HG03460 (cell line): ENCODE measurements at regions not wholly inside any gene's neighbourhood (a gene's known extent, or its start where the extent isn't known, plus 50 kb on each side); places are given as distances from the start of the nearest gene placed in this dataset.

ENCODE experiments used
- ATAC-seq: cut with Tn5 transposase; IDR thresholded peaks from one replicate; pipeline ENCODE4 v1.9.1; 2021; ENCODE audit not compliant: unreplicated experiment

GRCh38 chr6:74785236-74785635 is 420.6 kb downstream of the COL12A1 start:
- no peak for ATAC-seq

- ATAC-seq: no peak
Observed at GRCh38 chr6:74782346-74782745, 423.5 kb downstream of the COL12A1 start.

DNA sequence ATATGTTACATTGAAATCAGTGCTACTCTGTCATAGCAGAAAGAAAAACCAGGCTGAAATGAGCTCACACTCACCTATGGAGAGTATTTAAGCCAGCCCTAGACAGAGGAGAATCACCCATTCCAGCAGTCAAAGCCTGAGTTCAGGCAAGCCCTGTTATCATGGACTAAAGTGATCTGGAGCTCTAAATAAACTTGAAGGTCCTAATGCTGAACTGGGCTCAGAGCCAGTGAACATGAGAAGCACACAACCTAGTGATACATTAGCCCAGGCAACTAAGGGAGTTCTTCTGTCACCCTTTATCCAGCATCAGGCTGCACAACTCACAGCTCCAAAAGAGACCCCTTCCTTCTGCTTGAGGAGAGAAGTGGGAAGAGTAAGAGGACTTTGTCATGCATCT is 425.0 kb downstream of the COL12A1 start:
- ATAC-seq: no peak

DNA sequence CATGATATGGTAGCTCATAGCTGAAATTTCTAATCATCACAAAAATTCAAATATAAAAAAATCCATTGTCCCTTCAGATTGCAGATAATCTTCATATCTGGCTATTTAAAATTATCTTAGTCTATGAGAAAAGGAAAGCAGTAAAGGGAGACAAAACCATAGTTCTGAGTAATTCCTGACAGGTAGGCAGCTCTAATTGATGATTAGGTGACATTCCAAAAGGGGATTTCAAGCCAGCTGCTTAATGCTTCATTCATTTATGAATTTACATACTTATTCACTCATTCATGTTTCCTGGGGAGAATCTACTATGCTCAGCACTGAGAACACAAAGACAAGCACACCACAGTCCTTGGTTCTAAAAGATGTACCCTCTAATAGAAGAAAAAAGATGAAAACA is 437.1 kb downstream of the COL12A1 start:
- no peak for ATAC-seq

- ATAC-seq: no peak
Observed at GRCh38 chr6:74768120-74768519, 437.7 kb downstream of the COL12A1 start.

DNA sequence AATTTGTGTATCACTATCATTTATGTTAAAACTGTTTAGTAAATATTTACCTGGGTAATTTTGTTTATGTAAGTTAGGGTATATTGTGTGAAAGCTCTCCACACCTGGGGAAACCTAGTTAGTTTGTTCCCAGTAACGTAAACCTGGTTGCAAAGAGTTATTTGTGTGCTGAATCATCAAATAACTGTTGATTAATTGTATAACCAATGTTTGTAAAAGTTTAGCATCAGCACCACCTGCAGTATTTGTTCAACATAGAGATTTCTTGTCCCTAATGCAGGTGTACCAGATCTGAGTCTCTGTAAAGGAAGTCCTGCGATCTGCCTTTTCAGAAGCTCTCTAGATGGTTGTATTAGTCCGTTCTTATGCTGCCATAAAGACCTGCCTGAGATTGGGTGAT is 440.4 kb downstream of the COL12A1 start:
- no peak for ATAC-seq

DNA sequence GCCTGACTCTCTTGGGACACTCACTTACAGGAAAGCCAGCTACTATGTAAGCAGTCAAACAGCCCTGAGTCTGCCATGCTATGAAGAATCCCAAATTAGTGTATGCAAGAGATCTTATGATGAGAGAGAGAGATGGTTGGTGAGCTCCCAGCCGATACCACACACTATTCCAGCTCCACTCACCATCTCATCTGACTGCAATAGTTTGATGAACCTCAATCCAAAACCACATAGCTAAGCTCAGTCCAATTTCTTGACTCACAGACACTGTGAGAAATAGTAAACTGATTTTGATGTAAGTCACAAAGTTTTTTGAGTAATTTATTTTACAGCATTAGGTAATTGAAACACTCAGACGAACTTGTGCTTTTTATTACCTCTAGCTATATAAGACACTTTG is 441.4 kb downstream of the COL12A1 start:
- ATAC-seq: no peak

GRCh38 chr6:74762841-74763240 is 443.0 kb downstream of the COL12A1 start:
- no peak for ATAC-seq

DNA sequence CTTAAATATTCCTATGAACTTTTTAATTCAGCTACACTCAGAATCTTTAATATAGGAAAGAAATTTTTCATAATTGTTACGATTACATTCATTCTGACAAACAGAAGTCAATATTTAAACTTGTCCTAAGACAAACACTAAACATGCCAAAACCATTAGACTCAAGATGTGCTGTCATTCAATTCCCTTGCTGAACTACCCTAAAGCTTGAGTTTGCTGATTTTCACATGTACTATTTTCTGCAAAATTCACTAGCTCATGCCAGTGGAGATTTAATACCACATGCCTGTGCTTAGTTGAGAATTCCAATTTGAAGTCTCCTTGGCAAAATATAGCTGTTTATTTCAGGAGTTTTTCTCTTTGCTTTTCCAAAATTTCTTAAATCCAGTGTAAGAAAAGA is 448.0 kb downstream of the COL12A1 start:
- ATAC-seq: no peak

DNA sequence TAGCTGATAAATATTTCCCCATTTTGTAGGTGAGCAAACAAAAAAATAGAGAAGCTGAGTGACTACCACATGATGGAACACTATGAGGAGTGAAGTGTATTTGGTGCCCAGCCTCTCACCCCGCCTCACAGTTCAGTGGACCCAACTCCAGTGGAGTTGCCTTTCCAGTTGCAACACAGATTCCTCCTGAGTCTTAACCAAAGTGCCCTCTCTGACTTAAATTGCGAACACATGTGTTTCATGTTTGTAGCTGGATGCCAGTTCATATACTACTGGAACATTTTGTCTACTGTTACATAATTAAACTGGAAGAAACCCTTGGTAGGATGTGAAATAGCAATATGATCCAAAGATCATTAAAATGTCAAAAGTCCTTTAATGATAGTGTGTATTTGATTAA is 448.9 kb downstream of the COL12A1 start:
- no peak for ATAC-seq

DNA sequence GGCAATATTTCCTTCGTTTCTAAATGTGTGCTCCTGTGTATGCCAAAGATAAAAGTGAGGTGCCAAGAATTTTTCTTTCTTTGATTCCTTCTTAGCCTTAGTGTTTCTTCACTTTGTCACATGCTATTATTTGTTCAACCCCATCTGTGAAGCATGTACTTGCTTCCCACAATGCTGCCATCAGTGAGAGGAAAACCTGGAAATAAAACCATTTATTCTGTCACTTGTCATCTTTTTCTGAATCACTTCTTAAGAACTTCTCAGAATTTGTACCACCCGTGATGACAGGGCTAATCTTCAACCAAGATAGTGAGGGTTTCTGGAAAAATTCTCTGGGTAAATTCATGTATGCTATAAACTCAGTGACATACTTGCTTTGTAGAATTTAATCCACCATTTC is 450.1 kb downstream of the COL12A1 start:
- no peak for ATAC-seq

DNA sequence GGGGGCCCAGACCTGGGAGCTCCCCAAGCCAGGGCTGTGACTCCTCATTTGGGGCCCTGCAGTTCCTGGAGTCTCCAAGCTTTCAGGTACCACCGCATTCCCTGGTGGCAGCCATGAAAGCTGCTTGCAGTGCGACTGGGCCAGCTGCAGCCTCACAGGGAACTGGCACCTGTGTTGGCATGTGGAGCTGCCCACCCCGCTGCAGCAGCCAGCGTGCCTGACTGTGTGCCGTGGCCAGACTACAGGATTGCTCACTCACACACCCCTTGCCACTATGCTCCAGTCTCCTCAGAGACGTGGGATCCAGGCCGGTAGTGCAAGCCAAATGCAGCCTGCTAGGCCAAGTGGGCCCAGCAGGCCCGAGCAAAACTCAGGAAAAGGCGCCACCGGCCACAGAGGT is 450.7 kb downstream of the COL12A1 start:
- no peak for ATAC-seq

DNA sequence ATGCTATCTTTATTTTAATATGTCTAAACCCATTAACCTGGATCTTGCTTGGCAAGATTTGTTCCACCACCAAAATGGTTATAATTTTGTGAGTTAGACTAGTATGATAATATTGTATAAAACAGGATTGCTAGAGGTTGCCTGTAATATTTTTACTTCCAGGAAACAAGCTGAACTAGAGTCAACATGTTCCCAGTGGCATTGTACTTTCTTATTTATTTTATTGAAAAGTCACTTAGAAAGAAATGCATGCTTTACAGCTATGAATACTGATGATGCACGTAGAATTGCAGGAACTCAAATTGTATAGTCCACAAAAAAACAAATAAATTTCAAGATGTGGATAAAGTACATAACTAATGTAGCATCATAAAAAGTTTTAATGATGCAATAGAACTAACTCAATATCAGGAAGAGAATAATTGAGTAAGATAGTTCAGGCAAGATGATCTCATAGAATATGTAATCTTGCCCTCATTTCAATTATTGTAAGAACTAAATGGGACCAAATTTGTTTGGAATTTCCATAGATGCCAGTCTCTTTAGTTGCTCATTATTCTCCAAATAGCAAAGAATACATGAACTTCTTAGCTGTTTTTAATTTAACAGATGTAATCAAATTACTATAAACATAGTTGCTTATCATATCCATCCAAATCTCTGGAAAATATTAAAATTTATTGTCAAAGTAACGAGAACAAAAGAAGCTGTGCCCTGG is 451.8 kb downstream of the COL12A1 start:
- ATAC-seq: no peak

DNA sequence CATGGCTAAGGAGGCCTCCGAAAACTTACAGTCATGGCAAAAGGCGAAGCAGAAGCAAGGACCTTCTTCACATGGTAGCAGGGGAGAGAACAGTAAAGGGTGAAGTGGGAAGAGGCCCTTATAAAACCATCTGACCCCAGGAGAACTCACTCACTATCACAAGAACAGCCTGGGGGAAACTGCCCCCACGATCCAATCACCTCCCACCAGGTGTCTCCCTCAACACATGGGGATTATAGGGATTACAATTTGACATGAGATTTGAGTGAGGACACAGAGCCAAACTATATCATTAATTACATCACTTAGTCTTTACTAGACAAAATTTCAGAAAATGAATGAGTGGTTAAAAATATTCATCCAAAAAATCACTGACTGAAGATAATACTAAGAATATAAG is 453.6 kb downstream of the COL12A1 start:
- no peak for ATAC-seq

DNA sequence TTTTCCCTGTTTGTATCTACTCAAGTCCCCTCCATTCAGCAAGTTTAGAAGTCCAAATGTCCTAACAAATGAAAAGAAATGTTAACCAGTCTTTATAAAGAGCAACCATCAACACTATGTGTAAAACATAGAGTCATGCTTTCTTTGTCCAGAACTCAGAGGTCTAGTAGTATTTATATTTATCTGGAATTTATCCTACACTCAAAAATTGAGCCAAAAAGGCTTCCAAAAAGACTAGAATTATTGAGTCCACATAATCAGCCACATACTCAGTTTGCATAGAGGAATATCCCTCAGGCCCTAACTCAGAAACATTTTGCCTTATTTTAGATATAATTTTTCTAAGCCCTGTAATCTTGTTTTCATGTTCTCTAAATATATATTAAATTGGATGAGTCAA is 455.0 kb downstream of the COL12A1 start:
- ATAC-seq: no peak

GRCh38 chr6:74749211-74750147 is 456.4 kb downstream of the COL12A1 start:
- peak; percentile 69 for ATAC-seq

DNA sequence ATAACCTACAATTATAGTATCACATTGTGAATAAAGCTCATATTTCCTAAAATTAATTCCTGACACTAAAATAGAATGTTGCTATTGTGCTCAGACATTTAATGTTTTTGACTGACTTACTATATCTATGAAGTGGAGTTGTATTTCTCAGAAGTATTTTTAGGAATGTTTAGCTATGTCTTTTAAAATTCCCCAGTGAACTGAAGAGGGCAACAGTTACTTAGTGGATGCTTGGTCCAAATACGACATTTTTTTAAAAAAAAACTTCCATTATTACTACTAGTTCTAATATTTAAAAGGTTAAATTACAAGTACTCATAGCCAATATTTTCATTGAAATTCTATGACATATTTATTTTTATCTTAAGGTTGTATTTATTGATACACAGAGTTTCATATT is 460.2 kb downstream of the COL12A1 start:
- ATAC-seq: no peak

DNA sequence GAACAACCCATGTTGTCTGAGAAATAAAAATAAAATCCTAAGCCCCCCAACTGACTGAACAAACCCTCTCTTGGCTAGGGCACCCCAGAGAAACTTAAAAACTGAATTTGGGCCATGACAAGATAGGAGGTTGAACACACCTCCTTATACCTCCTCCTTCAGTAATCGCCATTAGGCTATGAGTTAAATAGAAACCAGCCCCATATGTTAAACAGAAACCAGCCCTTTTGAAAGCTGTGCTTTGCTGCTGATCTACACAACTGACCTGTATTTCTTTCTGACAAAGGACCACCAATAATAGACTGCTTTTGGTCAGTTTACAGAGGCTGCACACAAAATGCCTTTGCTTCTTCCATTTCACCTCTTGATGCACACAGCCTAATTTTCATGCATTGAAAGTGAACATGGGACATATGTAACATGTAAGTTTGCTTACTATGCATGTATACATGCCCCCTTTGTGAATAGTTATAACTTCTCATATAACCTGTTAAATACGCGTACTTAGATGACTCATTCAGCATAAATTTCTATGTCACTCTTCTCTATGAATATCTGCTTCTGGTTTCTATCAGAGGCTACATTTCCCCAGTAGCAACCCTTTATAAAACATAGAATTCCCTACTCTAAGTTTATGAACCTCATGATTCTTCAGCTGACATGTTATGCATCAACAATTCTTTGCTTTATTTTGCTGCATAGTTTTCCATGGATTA is 462.9 kb downstream of the COL12A1 start:
- peak; percentile 93 for ATAC-seq

- no peak for ATAC-seq
Observed at GRCh38 chr6:74741646-74742045, 464.2 kb downstream of the COL12A1 start.

DNA sequence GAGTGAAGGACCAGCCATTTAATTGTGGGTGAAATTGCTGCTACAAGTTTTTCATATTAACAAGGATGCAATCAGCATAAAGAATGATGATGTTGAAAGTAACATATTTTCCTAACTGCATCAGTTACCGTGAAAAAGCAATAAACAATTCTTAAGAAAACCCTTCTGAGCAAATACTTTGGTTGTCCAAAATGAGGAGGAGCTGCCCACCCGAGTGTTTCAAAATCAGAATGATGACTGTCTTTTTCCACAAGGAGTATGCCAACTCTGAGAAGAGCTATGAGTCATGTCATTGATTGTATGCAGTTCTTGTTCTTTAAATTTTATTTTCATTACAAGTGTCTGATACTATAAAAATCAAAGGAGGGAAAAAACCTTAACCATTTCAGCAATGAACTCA is 470.5 kb downstream of the COL12A1 start:
- ATAC-seq: no peak

- no peak for ATAC-seq
Observed at GRCh38 chr6:74734901-74735300, 471.0 kb downstream of the COL12A1 start.
